Hepatocyte (in vitro differentiated cells): ENCODE measurements at regions not wholly inside any gene's neighbourhood (a gene's known extent, or its start where the extent isn't known, plus 50 kb on each side); places are given as distances from the start of the nearest gene placed in this dataset.
"Not testable (repeated sequence)": the region's sequence is repeated elsewhere in the genome, so short reads cannot be mapped to it uniquely, and the experiment has no call there.

Experiments used
- EZH2 ChIP-seq: fragments of 200-600 bp; sonication (generic); IDR thresholded peaks from 2 replicates; pipeline ENCODE4 v1.6.1; 2016; ENCODE audit warnings: antibody characterized with exemption, mild to moderate bottlenecking, borderline replicate concordance
- EZH2phosphoT487 ChIP-seq: fragments of 200-600 bp; sonication (generic); IDR thresholded peaks from one replicate; pipeline ENCODE4 v1.6.1; 2018; ENCODE audit warnings: antibody characterized with exemption, mild to moderate bottlenecking, low read depth, moderate library complexity; ENCODE audit not compliant: unreplicated experiment, severe bottlenecking
- TF ChIP-seq, protein P1 (sequence below): fragments of 200-600 bp; sonication (generic); IDR thresholded peaks from 2 replicates; pipeline ENCODE4 v1.5.1; 2016; ENCODE audit warnings: antibody characterized with exemption, mild to moderate bottlenecking; ENCODE audit not compliant: poor library complexity

DNA sequence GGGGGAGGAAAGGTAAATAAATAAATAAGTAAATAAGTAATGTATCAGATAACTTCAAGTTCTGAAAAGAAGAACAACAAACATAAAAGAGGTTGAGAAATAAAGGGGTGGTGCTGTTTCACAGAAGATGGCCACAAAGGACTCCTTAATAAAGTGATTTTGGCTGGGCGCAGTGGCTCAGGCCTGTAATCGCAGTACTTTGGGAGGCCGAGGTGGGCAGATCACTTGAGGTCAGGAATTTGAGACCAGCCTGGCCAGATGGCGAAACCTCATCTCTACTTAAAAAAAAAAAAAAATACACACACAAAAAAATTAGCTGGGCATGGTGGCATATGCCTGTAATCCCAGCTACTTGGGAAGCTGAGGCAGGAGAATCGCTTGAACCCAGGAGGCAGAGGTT lies 315.5 kb downstream of the MIAT start:
- TF ChIP-seq, protein P1, sequence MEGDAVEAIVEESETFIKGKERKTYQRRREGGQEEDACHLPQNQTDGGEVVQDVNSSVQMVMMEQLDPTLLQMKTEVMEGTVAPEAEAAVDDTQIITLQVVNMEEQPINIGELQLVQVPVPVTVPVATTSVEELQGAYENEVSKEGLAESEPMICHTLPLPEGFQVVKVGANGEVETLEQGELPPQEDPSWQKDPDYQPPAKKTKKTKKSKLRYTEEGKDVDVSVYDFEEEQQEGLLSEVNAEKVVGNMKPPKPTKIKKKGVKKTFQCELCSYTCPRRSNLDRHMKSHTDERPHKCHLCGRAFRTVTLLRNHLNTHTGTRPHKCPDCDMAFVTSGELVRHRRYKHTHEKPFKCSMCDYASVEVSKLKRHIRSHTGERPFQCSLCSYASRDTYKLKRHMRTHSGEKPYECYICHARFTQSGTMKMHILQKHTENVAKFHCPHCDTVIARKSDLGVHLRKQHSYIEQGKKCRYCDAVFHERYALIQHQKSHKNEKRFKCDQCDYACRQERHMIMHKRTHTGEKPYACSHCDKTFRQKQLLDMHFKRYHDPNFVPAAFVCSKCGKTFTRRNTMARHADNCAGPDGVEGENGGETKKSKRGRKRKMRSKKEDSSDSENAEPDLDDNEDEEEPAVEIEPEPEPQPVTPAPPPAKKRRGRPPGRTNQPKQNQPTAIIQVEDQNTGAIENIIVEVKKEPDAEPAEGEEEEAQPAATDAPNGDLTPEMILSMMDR, result not testable (repeated sequence)
- TF ChIP-seq EZH2phosphoT487, EZH2: not testable (repeated sequence)
